ENCODE measurements at regions not wholly inside any gene's neighbourhood (a gene's known extent, or its start where the extent isn't known, plus 50 kb on each side); places are given as distances from the start of the nearest gene placed in this dataset.

DNA sequence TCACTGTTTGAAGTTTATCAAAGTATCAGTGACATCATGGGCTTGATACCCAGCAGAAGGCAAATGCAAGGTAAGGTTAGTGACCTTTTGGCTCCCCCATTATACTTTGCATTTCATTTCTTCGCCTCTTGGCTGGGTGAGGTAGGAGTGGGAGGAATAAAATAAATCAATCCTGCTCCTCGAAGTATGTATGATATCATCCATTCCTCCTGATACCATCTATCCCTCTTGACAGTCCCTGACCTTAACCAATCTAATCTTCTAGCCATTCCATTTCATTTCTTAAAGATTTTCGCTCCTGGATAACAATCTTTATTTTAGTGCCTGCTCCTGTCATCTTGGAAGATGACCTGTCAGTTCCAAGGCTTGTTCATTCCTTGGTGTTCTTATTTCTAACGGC, 1083.3 kb downstream of the NXPH1 start:
- TF ChIP-seq JUND (IDR thresholded peaks at IDR 0.05) (no peak), RAD21 (IDR thresholded peaks at IDR 0.05; ENCODE audit: low read depth) (no peak), EGR1 (IDR thresholded peaks at IDR 0.05; ENCODE audit: low read depth) (no peak)
- TF ChIP-seq, protein P1, sequence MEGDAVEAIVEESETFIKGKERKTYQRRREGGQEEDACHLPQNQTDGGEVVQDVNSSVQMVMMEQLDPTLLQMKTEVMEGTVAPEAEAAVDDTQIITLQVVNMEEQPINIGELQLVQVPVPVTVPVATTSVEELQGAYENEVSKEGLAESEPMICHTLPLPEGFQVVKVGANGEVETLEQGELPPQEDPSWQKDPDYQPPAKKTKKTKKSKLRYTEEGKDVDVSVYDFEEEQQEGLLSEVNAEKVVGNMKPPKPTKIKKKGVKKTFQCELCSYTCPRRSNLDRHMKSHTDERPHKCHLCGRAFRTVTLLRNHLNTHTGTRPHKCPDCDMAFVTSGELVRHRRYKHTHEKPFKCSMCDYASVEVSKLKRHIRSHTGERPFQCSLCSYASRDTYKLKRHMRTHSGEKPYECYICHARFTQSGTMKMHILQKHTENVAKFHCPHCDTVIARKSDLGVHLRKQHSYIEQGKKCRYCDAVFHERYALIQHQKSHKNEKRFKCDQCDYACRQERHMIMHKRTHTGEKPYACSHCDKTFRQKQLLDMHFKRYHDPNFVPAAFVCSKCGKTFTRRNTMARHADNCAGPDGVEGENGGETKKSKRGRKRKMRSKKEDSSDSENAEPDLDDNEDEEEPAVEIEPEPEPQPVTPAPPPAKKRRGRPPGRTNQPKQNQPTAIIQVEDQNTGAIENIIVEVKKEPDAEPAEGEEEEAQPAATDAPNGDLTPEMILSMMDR (IDR thresholded peaks at IDR 0.05 in 2 of 3, conservative IDR thresholded peaks at IDR 0.05 in 1 of 3; ENCODE audit: borderline replicate concordance in 1 of 3, insufficient read depth in 1 of 3, low read depth in 2 of 3, low read length in 2 of 3): no peak
